SK-N-MC (cell line): ENCODE measurements at regions not wholly inside any gene's neighbourhood (a gene's known extent, or its start where the extent isn't known, plus 50 kb on each side); places are given as distances from the start of the nearest gene placed in this dataset.

Source experiments
- DNase-seq: peaks from one replicate; pipeline ENCODE4 v3.0.0-alpha.2; 2011; ENCODE audit warnings: low read depth, low spot score
- H3K27ac ChIP-seq: fragments of 200-600 bp; sonication (generic); 2 replicates; pipeline ENCODE4 v1.5.1; 2016; ENCODE audit warnings: mixed run types
- H3K36me3 ChIP-seq: fragments of 200-600 bp; sonication (generic); 2 replicates; pipeline ENCODE4 v1.6.1; 2017; ENCODE audit warnings: antibody characterized with exemption, low read length, mixed read lengths; ENCODE audit not compliant: insufficient read depth
- H3K4me3 ChIP-seq: fragments of 200-600 bp; sonication (generic); 2 replicates; pipeline ENCODE4 v1.5.1; 2016
- H3K9ac ChIP-seq: fragments of 200-600 bp; sonication (generic); 2 replicates; pipeline ENCODE4 v1.8.0; 2017; ENCODE audit warnings: mixed run types, mixed read lengths; ENCODE audit not compliant: insufficient read length
- H3K9me3 ChIP-seq: fragments of 200-600 bp; sonication (generic); 2 replicates; pipeline ENCODE4 v1.6.1; 2017; ENCODE audit warnings: low read depth, mild to moderate bottlenecking, antibody characterized with exemption, low read length, moderate library complexity, mixed read lengths
- EZH2 ChIP-seq: fragments of 200-600 bp; sonication (generic); IDR thresholded peaks from one replicate; pipeline ENCODE4 v1.6.1; 2017; ENCODE audit warnings: antibody characterized with exemption
- FOXP2 ChIP-seq: optimal IDR thresholded peaks from 2 replicates; pipeline ENCODE3; 2011; ENCODE audit warnings: mild to moderate bottlenecking, moderate library complexity; ENCODE audit not compliant: insufficient read depth; ENCODE audit errors: extremely low read length, control extremely low read depth
- POLR2AphosphoS5 ChIP-seq: IDR thresholded peaks from 2 replicates; pipeline ENCODE4 v1.6.1; 2012; ENCODE audit warnings: mild to moderate bottlenecking, low read depth, low read length, borderline replicate concordance

- DNase-seq = no peak
- Histone ChIP-seq H3K9ac (no peak overlapping the region), H3K4me3 (no peak overlapping the region), H3K9me3 (no peaks in the 10 kb centered on the region), H3K27ac (no peak overlapping the region), H3K36me3 (no peaks in the 10 kb centered on the region)
- TF ChIP-seq POLR2AphosphoS5 (no peak), EZH2 (no peak)
Measured at GRCh38 chr5:18370531-18370930, 736.3 kb downstream of the TAF11L14 start.

- no peak overlapping the region for H3K27ac ChIP-seq
- no peak for TF ChIP-seq EZH2
- no peak for TF ChIP-seq FOXP2
- TF ChIP-seq POLR2AphosphoS5 = no peak
- DNase-seq = no peak
Measured at GRCh38 chr5:18375641-18376040, 741.4 kb downstream of the TAF11L14 start.

GRCh38 chr5:18378066-18378465 is 743.8 kb downstream of the TAF11L14 start:
- TF ChIP-seq POLR2AphosphoS5 = no peak
- no peak for TF ChIP-seq FOXP2
- no peak for TF ChIP-seq EZH2
- H3K9me3 ChIP-seq = no peaks in the 10 kb centered on the region
- H3K4me3 ChIP-seq = no peak overlapping the region
- no peak overlapping the region for H3K9ac ChIP-seq
- DNase-seq = no peak
- no peaks in the 10 kb centered on the region for H3K36me3 ChIP-seq
- no peak overlapping the region for H3K27ac ChIP-seq

More at GRCh38 chr5:18375641-18376040, 741.4 kb downstream of the TAF11L14 start:
- H3K4me3 ChIP-seq = no peak overlapping the region
- no peaks in the 10 kb centered on the region for H3K36me3 ChIP-seq
- no peak overlapping the region for H3K9ac ChIP-seq
- H3K9me3 ChIP-seq = no peaks in the 10 kb centered on the region

GRCh38 chr5:18379189-18379588 is 744.9 kb downstream of the TAF11L14 start:
- Histone ChIP-seq H3K4me3 (no peak overlapping the region), H3K36me3 (no peaks in the 10 kb centered on the region), H3K9ac (no peak overlapping the region), H3K27ac (no peak overlapping the region), H3K9me3 (no peaks in the 10 kb centered on the region)
- TF ChIP-seq POLR2AphosphoS5 (no peak), EZH2 (no peak), FOXP2 (no peak)
- no peak for DNase-seq

- Histone ChIP-seq H3K36me3 (no peaks in the 10 kb centered on the region), H3K9me3 (no peaks in the 10 kb centered on the region), H3K9ac (no peak overlapping the region), H3K27ac (no peak overlapping the region), H3K4me3 (no peak overlapping the region)
- TF ChIP-seq EZH2 = no peak
- no peak for TF ChIP-seq POLR2AphosphoS5
- TF ChIP-seq FOXP2 = no peak
- no peak for DNase-seq
Measured at GRCh38 chr5:18380729-18381362, 746.6 kb downstream of the TAF11L14 start.

- TF ChIP-seq FOXP2 (no peak), POLR2AphosphoS5 (no peak), EZH2 (no peak)
- H3K36me3 ChIP-seq = no peaks in the 10 kb centered on the region
- no peak overlapping the region for H3K27ac ChIP-seq
- no peaks in the 10 kb centered on the region for H3K9me3 ChIP-seq
- no peak for DNase-seq
- no peak overlapping the region for H3K9ac ChIP-seq
- H3K4me3 ChIP-seq = peak overlapping the region; percentile 43
Measured at GRCh38 chr5:18393565-18394442, 759.5 kb downstream of the TAF11L14 start.

- no peak for DNase-seq
- no peaks in the 10 kb centered on the region for H3K9me3 ChIP-seq
- no peak overlapping the region for H3K27ac ChIP-seq
- TF ChIP-seq FOXP2 (no peak), EZH2 (no peak), POLR2AphosphoS5 (no peak)
- no peak overlapping the region for H3K4me3 ChIP-seq
- H3K36me3 ChIP-seq = no peaks in the 10 kb centered on the region
- no peak overlapping the region for H3K9ac ChIP-seq
Measured at GRCh38 chr5:18394443-18394804, 760.2 kb downstream of the TAF11L14 start.

- no peaks in the 10 kb centered on the region for H3K9me3 ChIP-seq
- TF ChIP-seq FOXP2 (no peak), EZH2 (no peak), POLR2AphosphoS5 (no peak)
- no peak overlapping the region for H3K9ac ChIP-seq
- DNase-seq = no peak
- no peak overlapping the region for H3K27ac ChIP-seq
- no peaks in the 10 kb centered on the region for H3K36me3 ChIP-seq
- no peak overlapping the region for H3K4me3 ChIP-seq
Measured at GRCh38 chr5:18395126-18396110, 761.2 kb downstream of the TAF11L14 start.
